ENCODE measurements at regions not wholly inside any gene's neighbourhood (a gene's known extent, or its start where the extent isn't known, plus 50 kb on each side); places are given as distances from the start of the nearest gene placed in this dataset.

DNA sequence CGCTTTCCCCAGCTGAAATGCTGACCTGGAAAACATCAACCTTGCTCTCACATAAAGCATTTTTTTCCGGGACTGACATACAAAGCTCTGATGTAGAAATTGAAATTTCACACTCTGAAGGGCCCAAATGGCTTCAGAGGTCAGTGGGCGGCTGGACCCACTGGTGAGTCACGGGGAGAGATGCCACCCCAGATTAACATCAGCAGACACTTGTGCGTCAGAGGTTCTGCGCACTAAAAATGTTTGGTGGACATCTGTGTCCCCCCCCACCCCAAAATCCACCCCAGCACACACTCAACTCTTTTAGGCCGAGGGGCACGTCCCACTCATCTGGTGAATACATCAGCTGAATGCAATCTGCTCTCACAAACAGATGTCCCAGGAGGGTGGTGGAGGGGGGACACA, 208.9 kb downstream of the ASB1 start:
- DNase-seq (ENCODE audit: low read depth in 3 of 3), result no peak

DNA sequence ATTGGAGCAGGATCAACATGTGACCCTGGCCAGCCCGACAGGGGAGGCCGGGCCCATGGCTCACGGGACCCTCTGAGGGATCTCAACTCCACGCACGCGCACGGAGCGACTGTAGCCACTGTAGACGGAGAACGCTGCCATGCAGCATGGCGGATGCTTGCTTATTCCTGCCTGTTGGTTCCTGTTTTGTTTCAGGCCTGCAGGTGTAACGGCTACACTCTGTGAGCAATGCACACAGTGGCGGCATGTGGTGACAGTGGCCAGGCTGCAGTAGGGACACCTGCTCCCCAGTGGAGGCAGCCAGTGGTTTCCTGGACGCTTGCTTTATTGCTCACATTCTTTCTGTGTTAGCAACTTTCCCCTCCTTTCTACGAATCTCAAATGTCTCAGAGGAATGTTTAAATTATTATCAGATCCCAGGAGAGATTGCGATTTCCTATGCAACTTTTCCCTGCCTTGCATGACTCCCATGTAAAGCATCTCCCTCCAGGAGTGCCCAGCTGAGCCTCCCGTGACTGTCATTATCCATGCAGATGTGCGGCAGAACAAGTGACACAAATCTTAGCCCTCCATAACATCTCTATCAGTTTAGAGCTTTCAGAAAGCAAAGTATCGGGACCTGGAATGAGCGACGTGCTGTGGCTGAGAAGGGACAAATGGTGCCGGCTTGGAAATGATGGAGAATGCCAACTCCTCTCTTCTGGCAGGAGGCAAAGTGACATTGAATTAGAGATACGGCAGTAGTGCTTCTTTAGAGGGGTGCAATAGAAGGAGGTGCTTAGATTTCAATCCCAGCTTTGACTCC, 209.7 kb downstream of the ASB1 start:
- no peak for DNase-seq (ENCODE audit: low read depth in 3 of 3)

DNA sequence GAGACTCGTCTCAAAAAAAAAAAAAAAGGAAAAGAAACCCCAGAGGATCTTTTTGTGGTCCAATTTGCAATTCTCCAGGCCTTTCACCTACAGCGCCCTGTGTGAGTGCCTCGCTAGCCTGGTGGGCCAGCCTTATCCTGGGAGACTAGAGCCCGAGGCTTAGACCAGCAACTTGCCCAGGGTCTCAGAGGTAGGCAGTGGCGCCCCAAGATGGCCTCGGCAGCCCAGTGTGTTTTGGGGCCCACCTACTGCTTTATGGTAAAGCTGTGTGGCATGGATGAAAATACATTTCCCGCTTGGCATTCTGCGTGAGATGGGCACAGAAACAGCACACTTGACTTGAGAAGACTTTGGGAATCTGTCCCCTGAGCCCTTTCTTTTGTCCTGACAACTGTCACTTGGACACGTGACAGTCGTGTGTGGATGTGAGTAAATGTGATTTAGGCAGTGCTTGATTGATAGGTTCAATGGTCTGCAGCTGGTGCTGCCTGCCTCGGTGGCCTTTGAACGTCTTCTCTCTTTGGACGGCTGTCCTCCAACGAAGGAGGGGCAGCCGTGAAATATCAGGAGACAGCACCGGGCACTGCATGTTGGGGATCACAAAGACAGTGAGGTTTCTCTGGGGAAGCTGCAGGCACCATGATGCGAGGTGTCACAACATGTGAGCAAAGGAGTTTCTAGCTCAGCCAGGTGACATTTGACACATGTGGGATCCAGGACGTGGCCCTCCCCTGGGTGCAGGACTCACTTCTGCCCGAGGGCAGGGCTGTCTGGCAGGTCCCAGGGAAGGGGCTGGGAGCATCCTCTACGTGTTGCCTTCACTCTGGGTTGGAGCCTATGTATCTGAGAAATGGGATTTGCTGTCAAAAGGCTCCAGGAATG, 209.5 kb upstream of the TWIST2 start:
- no peak for DNase-seq (ENCODE audit: low read depth in 3 of 3)

DNA sequence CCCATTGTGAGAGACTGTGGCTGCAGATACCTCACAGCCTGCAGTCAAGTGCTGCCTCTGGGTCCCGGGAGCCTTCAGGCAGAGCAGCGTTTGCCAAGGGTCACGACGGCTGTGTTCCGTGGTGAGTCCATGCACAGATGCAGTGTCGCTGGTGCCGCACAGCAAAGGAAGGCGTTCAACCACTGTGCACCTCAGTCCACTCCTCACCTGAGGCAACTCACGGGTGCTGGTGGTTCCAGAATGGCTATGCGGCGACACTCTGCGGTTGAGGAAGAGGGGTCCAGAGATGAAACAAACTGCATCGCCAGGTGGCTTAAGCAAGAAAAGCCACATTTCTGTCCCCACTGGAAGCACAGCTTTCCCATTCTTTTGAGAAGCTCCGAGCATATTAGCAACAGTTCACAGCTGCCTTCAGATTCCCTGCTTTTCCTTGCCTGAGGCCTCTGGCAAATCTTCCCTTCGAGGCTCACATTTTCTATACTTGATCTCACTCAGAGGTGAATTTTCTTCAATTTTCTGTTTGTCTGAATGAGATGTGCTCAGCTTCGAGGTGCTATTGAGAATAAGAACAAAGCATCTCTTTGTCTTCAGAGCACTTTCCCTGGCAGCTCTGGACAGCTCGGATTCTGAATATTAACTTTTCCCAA, 208.8 kb upstream of the TWIST2 start:
- no peak for DNase-seq (ENCODE audit: low read depth in 3 of 3)

DNA sequence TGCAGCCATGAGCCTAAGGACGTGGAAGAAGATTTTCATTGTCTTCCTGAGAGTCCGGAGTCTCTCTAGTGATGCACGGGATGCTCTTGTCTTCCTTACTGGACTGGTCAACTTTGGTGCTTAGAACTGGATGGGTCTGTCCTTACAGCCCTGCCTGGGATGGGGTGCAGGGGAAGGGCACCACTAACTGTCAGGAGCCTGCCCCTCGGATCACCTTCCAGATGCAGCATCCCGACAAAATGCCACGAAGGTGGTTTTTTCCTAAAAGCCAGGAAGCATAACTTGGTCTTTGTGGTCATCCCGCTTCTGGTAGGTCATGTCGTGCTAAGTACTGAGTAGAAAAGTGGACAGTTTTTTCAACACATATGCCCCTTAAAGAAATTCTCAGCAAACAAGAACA, 207.4 kb upstream of the TWIST2 start:
- no peak for DNase-seq (ENCODE audit: low read depth in 3 of 3)

DNA sequence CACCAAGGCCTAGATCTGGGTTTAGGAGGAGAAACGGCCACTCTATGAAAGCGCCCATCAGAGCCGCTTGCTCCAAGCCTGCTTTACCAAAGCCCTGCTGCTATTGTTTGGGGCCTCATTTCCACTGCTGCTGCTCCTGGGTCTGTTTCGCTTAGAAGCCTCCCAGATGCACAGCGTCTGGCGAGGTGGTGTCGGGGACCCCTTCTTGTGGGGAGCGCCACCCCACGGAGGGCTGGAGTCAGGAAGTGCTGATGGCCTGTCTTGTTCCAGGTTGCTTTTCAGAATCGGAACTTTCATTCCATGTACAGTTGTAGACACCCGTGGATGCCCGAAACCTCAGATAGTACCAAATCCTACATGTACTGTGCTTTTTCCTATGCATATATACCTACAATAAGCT, 204.9 kb upstream of the TWIST2 start:
- DNase-seq (ENCODE audit: low read depth in 3 of 3), result no peak

DNA sequence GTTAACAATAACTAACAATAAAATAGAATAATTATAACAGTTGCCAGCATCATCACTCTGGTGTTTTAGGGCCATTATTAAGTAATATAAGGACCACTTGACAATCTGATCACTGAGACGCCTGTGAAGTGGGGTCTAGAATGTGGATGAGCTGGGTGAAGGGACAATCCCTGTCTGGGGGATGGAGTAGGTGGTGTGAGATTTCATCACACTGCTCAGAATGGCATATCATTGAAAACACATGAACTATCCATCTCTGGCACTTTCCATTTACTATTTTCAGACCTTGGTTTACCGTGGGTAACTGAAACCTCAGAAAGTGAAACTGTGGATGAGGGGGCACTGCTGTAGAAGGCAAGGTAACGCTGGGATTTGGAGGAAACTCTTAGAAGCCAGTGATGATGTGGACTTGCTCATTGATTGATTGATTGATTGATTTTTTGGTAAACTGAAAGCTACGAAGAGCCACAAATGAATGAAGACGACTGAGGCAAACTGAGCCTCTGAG, 204.4 kb upstream of the TWIST2 start:
- no peak for DNase-seq (ENCODE audit: low read depth in 3 of 3)

DNA sequence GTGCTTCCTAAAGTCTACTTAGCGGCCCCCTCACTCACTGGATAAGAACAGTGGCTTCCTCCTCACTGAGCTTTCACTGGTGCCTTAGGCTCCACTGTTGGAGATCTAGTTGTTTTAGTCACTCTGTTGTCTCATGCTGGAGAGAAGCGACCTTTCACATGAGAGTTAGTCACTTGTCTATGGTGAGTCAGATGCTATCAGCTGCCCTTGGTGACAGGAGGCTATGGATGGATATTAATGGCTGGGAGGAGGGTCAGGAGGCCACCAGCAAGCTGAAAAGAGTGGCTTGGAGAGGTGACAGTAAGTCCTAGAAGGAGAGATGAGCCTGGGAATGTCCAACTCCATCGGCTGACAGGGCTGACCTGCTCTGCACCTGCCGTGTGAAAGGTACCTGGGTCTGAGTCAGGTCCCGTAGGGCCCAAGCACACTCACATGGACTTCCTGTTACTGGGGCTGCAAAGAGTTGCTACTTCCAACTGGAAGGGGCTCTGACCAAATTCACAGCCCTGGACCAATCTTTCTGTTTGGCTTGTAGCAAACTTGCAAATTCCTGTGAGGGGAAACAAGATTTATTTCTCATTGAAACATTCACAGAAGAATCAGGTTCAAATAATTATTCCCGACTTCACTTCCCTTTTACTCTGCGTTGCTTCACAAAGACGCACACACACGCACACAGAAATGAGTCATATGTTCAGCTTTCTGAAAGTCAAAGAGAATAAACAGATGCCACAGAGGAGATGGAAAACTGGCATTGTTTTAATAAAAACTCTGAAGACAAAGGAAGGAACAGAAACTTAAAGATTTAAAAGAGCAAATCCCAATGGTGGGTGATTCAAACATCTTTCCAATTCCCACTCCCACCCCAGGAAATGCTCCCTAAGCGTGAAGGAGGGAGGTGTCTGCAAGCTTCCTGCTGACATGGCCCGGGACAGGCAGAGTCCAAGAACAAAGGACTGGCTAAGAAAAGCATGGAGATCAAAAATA, 203.5 kb upstream of the TWIST2 start:
- no peak for DNase-seq (ENCODE audit: low read depth in 3 of 3)

DNA sequence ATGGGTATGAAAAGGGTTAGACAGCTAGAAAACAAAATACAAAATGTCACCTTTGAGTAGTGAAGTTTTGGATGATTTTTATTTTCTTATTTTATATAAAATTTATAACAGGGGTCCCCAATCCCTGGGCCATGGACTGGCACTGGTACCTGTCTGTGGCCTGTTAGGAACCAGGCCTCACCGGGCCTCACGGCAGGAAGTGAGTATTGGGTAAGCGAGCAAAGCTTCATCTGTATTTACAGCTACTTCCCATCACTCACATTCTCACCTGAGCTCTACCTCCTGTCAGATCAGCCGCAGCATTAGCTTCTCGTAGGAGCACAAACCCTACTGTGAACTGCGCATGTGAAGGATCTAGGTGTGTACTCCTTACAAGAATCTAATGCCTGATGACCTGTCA, 202.8 kb upstream of the TWIST2 start:
- DNase-seq (ENCODE audit: low read depth in 3 of 3), result no peak

DNA sequence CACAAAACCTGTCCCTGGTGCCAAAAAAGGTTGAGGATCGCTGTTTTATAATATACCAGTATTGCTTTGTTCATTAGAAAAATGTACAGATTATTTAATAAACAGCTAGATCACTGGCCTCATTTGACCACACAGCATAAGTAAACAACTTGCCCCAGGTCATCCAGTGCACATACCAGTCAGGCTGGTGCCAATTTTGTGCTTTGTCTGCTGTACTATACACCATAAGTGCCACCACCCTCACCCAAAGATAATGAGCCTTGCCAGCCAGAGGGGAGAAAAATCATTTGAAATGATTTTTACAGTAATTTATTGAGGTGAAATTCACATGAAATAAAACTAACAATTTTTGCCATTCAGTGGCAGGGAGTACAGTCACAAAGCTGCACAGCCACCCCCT, 202.2 kb upstream of the TWIST2 start:
- no peak for DNase-seq (ENCODE audit: low read depth in 3 of 3)

DNA sequence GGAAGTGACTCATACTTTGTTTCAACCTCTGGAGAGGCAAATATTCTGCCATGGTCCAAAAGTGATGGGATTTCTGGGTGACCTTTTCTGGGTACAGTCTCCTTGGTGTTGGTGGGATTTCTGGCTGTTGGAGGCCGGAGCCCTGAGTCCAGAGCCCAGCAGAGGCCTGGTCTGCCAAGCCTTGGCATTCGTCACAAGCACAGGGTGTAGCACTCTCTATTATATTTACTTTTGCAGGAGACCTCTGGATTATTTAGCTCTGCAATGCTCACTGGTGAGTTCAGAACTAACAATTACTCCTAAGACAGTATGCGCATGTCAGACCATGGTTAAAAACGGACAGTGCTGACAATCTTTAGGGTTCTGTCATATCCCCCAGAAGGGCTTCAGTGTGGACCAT, 201.6 kb upstream of the TWIST2 start:
- no peak for DNase-seq (ENCODE audit: low read depth in 3 of 3)

DNA sequence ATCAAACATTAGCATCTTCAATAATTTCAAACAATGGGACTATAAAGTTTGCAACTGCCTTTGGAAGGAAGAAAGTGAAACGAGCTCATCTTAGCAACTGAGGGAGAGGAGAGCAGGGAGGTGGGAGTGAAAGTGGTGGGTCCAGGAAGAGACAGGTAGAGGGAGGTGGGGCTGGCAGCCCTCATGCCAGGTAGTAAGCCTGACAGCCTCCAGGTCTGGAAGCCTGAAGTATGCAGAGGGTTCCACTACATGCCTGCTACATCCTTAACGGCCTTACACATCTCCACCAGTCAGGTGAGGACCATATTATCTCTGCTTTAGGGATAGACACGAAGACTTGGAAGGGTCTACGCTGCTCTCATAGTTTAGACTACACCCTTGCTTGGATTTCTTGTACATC, 201.1 kb upstream of the TWIST2 start:
- DNase-seq (ENCODE audit: low read depth in 3 of 3), result no peak

DNA sequence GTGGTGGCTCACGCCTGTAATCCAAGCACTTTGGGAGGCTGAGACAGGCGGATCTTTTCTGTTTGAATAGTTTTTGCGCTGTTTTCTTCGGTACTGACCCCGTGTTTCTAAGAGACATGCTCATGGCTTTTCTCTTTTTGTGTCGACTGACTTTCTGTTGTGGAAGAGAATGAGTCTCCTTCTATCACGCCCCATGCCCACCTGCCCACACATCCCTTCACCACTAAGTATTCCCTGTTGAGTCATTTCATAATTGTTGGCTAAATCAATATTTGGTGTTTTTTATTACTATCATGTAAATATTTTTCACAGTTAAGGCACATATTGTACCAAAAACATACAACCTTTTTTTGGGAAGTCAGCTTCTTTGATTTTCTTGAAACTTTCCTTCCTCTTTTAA, 198.8 kb upstream of the TWIST2 start:
- DNase-seq (ENCODE audit: low read depth in 3 of 3), result no peak

DNA sequence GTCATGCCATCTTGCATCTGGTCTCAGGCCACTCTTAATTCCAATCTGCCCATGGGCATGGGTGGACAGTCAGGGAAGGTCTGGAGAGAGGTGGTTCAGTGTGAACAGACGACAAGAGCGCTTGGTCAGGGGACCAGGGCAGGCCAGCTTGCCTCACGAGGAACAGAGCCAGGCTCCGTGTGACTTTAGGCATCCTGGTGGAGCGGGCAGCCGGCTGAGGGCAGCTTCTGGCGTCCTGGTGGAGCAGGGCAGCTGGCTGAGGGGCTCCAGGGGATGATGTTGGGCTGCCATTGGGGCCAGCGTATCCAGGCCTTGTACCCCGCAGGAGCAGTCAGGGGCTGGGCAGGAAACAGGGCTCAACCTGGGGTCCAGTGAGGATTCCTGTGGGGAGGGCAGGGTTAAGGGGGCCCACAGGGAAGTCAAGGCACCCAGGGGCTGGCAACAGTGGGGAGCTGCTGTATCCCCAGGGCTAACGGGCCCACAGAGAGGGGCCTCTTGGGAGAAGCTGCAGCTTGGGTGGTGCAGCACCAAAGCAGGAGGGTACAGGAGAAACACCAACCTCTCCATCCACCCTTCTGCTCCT, 197.9 kb upstream of the TWIST2 start:
- DNase-seq (ENCODE audit: low read depth in 3 of 3), result no peak

DNA sequence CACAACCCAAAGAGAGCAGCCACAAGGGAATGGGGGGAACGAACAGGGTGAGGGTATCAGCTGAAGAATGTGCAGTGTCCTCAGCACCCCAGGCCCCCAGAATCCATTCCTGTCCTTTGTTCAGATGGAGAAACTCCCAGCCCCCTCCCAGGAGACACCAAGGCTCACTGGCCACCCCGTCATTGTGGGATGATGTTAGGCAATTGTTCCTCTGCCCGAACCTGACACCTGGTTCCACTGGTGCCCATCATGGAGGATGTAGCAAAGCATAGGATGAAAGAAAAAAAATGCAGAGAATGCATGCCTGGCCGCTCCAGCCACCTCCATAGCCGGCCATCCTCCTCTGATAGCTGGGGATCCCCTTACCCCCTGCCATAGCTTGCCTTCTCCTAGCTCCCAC, 197.3 kb upstream of the TWIST2 start:
- DNase-seq (ENCODE audit: low read depth in 3 of 3), result no peak

DNA sequence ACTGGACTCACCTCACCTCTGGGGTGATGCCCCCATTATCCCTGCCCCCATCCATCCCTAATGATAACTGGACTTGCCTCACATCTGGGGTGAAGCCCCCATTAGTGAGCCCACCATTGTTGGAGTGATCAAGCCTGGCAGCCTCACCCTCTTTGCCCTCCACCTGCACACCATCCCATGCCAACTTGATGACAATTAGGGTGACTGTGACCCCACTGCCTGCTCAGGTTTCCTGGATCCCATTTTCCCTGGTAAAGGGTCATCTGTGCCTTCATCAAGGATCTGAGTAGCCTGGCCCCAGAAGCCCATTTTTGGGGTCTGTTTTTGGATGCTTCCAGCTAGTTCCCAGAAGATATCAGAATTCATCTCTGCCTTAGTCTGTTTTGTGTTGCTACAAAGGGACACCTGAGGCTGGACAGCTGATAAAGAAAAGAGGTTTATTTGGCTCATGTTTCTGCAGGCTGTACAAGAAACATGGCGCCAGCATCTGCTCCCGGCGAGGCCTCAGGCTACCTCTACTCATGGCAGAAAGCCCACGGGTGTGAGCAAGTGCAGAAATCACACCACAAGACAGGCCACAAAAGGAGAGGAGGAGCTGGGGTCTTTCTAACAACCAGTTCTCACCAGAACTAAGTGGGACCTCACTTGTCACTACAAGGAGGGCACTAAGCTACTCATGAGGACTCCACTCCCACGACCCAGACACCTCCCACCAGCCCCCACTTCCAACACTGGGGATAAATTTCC, 196.4 kb upstream of the TWIST2 start:
- DNase-seq (ENCODE audit: low read depth in 3 of 3), result no peak

DNA sequence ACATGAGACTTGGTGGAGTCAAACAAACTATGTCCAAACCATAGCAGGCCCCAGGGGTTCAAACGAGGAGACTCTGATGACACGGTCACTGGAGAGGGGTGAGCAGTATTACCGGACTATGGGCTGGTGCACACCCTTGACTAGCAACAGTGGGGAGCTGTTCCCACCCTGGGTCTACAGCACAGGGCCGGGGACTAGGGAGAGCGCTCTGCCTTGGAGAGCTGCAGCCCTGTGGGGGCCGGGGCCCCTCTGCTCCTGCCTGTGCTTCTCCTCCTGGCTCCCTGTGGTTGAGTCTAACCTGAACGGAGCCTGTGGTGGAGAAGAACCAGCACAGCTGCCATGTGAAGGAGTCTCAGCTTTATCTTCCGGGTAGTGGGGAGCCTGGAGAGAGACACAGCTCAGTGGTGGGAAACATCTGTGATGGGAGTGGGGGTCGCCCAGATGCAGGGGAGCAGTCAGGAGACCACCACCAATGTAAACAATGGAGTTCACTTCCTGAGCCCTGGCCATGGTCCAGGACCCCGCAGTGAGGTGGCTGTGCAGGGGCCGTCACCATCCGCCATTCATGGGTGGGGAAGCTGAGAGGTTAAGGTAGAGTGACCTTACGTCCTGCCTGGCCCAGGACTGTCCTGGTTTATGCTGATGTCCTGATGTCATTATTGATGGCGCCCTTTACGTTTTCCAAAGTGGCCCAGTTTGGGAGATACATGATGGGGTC, 195.7 kb upstream of the TWIST2 start:
- no peak for DNase-seq (ENCODE audit: low read depth in 3 of 3)

DNA sequence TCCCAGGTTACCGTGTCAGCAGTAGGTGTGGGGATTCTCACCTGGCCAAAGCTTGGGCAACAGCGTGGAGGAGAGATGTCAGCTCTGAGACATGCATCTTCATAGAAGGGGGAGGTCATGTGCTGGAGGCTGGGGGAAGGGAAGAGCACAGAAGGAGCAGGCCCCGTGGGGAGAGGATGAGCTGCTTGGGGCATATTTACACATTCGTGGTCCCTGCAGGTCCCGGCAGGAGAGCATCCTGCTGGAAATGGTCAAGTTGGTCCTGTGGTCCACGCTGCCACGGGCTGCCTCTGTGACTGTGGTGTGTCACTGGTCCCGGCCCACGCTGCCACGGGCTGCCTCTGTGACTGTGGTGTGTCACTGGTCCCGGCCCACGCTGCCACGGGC, 195.1 kb upstream of the TWIST2 start:
- no peak for DNase-seq (ENCODE audit: low read depth in 3 of 3)

DNA sequence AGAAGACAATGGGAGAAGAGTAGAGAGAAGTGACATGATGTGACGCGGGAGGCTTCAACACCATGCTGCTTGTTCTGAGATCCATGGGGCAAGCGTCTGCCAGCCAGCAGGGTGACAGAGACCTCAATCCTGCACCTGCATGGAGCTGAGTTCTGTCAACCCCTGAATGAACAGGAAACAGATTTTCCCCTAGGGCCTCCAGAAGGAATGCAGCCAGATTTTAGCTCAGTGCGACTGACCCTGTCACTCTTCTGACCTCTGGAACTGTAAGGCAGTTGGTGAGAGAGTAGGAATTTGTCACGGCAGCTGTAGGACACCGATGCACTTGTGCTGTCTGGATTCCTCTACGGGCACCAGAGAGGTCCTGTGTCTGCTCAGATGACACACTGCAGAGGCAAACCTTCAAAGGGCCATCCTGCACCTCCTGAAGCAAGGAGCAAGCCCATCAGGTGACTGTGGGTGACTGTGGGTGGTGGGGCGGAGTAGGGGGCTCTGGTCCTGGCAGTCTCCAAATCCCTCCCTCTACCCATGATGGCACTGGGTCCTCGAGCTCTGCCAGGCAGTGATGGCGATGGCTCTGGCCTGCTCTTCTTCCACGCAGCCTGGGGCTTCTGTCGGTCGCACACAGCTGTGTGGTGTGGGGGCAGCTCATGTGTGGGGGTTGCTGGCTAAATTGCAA, 194.3 kb upstream of the TWIST2 start:
- DNase-seq (ENCODE audit: low read depth in 3 of 3), result no peak
